GM23248 (cell line): ENCODE measurements at regions not wholly inside any gene's neighbourhood (a gene's known extent, or its start where the extent isn't known, plus 50 kb on each side); places are given as distances from the start of the nearest gene placed in this dataset.

Experiments
- EZH2 ChIP-seq: fragments of 200-600 bp; sonication (generic); IDR thresholded peaks from 2 replicates; pipeline ENCODE4 v1.6.1; 2018; ENCODE audit warnings: antibody characterized with exemption, mild to moderate bottlenecking; ENCODE audit not compliant: insufficient read depth, poor library complexity, severe bottlenecking
- EZH2phosphoT487 ChIP-seq: fragments of 200-600 bp; sonication (generic); IDR thresholded peaks from 2 replicates; pipeline ENCODE4 v1.6.1; 2018; ENCODE audit warnings: antibody characterized with exemption, moderate library complexity, mild to moderate bottlenecking, low read depth; ENCODE audit not compliant: insufficient read depth

DNA sequence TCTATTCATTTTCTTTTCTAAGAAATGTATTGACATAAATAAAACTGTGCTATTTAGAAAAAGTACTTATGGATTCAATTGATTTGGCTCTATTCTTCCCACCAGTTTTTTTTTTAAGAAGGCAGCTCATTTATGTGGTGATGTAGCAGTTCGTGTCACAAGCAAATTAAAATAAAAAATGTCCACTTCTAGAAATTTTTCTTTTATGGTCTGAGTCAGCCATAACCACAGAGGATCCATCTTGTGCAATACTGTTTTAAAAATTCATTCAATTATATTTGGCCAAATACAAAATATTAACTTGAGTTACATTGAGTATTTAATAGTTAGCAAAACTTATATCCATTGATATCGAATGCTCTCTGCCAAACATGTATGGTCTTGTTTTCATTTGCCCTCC is 207.9 kb upstream of the FAT1 start:
- TF ChIP-seq EZH2 (no peak), EZH2phosphoT487 (no peak)
